GM23338 (cell line): ENCODE measurements at regions not wholly inside any gene's neighbourhood (a gene's known extent, or its start where the extent isn't known, plus 50 kb on each side); places are given as distances from the start of the nearest gene placed in this dataset.
A peak's percentile ranks its signal among the peaks of the same experiment; 100 is the strongest.

Experiments
- ATAC-seq: fragments of 200-7000 bp; cut with Tn5 transposase; 3 replicates; pipeline ENCODE4 v1.9.1; 2020
- DNase-seq: peaks from one replicate; pipeline ENCODE4 v3.0.0-alpha.2; 2015; ENCODE audit warnings: low spot score
- H2AFZ ChIP-seq: fragments of 200-600 bp; sonication (generic); 2 replicates; pipeline ENCODE4 v1.8.0; 2016; ENCODE audit warnings: antibody characterized with exemption, mild to moderate bottlenecking, moderate library complexity
- H3F3A ChIP-seq: fragments of 200-600 bp; sonication (generic); replicated peaks from 2 replicates; pipeline ENCODE4 v1.8.0; 2017; ENCODE audit warnings: antibody characterized with exemption, mixed run types, low read depth
- H3K27ac ChIP-seq: fragments of 200-600 bp; sonication (generic); 2 replicates; pipeline ENCODE4 v1.6.1; 2016; ENCODE audit warnings: low read depth
- H3K27me3 ChIP-seq: fragments of 200-600 bp; sonication (generic); 2 replicates; pipeline ENCODE4 v1.8.0; 2016; ENCODE audit warnings: mild to moderate bottlenecking, mixed run types, moderate library complexity; ENCODE audit not compliant: insufficient read depth
- H3K36me3 ChIP-seq: fragments of 200-600 bp; sonication (generic); 2 replicates; pipeline ENCODE4 v1.8.0; 2016; ENCODE audit warnings: mild to moderate bottlenecking; ENCODE audit not compliant: insufficient read depth
- H3K4me1 ChIP-seq: fragments of 200-600 bp; sonication (generic); 2 replicates; pipeline ENCODE4 v1.8.0; 2016; ENCODE audit warnings: mild to moderate bottlenecking, moderate library complexity; ENCODE audit not compliant: insufficient read depth
- H3K4me2 ChIP-seq: fragments of 200-600 bp; sonication (generic); 2 replicates; pipeline ENCODE4 v1.7.1; 2017; ENCODE audit warnings: mixed run types
- H3K4me3 ChIP-seq: fragments of 200-600 bp; sonication (generic); 2 replicates; pipeline ENCODE4 v1.6.1; 2016; ENCODE audit warnings: mixed run types
- H3K79me2 ChIP-seq: fragments of 200-600 bp; sonication (generic); replicated peaks from 2 replicates; pipeline ENCODE4 v1.8.0; 2017; ENCODE audit warnings: mild to moderate bottlenecking; ENCODE audit not compliant: insufficient read depth
- H3K9me2 ChIP-seq: fragments of 200-600 bp; sonication (generic); 2 replicates; pipeline ENCODE4 v1.8.0; 2017; ENCODE audit not compliant: insufficient read depth
- H4K20me1 ChIP-seq: fragments of 200-600 bp; sonication (generic); replicated peaks from 2 replicates; pipeline ENCODE4 v1.8.0; 2017; ENCODE audit warnings: mild to moderate bottlenecking; ENCODE audit not compliant: insufficient read depth
- H3K27ac Mint-ChIP-seq: 2 replicates; pipeline ENCODE4 v1.8.0; 2020; ENCODE audit warnings: inconsistent platforms, mild to moderate bottlenecking, moderate library complexity, mixed read lengths
- H3K27me3 Mint-ChIP-seq: 3 replicates; pipeline ENCODE4 v1.8.0; 2022; ENCODE audit warnings: low read depth, mild to moderate bottlenecking, moderate library complexity, mixed read lengths, inconsistent platforms; ENCODE audit not compliant: insufficient read depth, poor library complexity
- H3K36me3 Mint-ChIP-seq: 3 replicates; pipeline ENCODE4 v1.8.0; 2021; ENCODE audit warnings: low read depth, mild to moderate bottlenecking, inconsistent platforms, moderate library complexity, mixed read lengths
- H3K4me1 Mint-ChIP-seq: 3 replicates; pipeline ENCODE4 v1.8.0; 2020; ENCODE audit warnings: mild to moderate bottlenecking, inconsistent platforms, mixed read lengths
- H3K4me3 Mint-ChIP-seq: 3 replicates; pipeline ENCODE4 v1.8.0; 2021; ENCODE audit warnings: moderate library complexity, mild to moderate bottlenecking, inconsistent platforms, mixed read lengths
- H3K9me3 Mint-ChIP-seq: 3 replicates; pipeline ENCODE4 v1.8.0; 2020; ENCODE audit warnings: moderate library complexity, mild to moderate bottlenecking, inconsistent platforms, mixed read lengths
- CTCF ChIP-seq, 2 experiments: fragments of 200-600 bp in 1 of 2; sonication (generic) in 1 of 2; conservative IDR thresholded peaks; 2 replicates each; pipeline versions ENCODE4 v1.5.1 to v1.6.1; 2016 to 2017; ENCODE audit warnings: antibody characterized with exemption in 2 of 2, low read depth in 2 of 2, mild to moderate bottlenecking in 2 of 2, moderate library complexity in 1 of 2
- ETS1 ChIP-seq: IDR thresholded peaks from 2 replicates; pipeline ENCODE4 v1.6.1; 2016; ENCODE audit warnings: antibody characterized with exemption
- REST ChIP-seq: IDR thresholded peaks from one replicate; pipeline ENCODE4 v1.6.1; 2018; ENCODE audit warnings: antibody characterized with exemption; ENCODE audit not compliant: unreplicated experiment
- STAT1 ChIP-seq: IDR thresholded peaks from one replicate; pipeline ENCODE4 v1.6.1; 2016; ENCODE audit warnings: antibody characterized with exemption; ENCODE audit not compliant: unreplicated experiment
- ZNF462 ChIP-seq: fragments of 250-450 bp; sonication (Bioruptor Pico); IDR thresholded peaks from 2 replicates; pipeline ENCODE4 v1.5.0; 2020; ENCODE audit warnings: mild to moderate bottlenecking, moderate library complexity

GRCh38 chr3:181808053-181808452, 96.3 kb downstream of the SOX2 start:
- no peaks in the 10 kb centered on the region for H3K9me3 Mint-ChIP-seq
- peaks cover 11% of the 10 kb centered on the region for H3K4me1 Mint-ChIP-seq
- H3K36me3 ChIP-seq: no peaks in the 10 kb centered on the region
- H4K20me1 ChIP-seq: no peaks in the 10 kb centered on the region
- H3K27me3 Mint-ChIP-seq: no peaks in the 10 kb centered on the region
- no peaks in the 10 kb centered on the region for H3K27me3 ChIP-seq
- ATAC-seq (no peak), DNase-seq (no peak)
- 0 out of 2 replicates have a peak overlapping the region, but pooled peaks have one; percentile 16 for H2AFZ ChIP-seq
- TF ChIP-seq ZNF462 (CRISPR knock-in tag): no peak
- TF ChIP-seq CTCF (conservative IDR thresholded peaks at IDR 0.05; ENCODE audit: low read depth in 2 of 2): no peak
- H3K9me2 ChIP-seq: no peaks in the 10 kb centered on the region
- no peak overlapping the region for H3K4me3 ChIP-seq
- H3K79me2 ChIP-seq: no peaks in the 10 kb centered on the region
- peaks cover 11% of the 10 kb centered on the region; the same call in 1 of the 2 replicates for H3K4me1 ChIP-seq
- no peak overlapping the region for H3K4me2 ChIP-seq
- H3K36me3 Mint-ChIP-seq: no peaks in the 10 kb centered on the region
- no peak overlapping the region; the same call in 1 of the 2 replicates for H3K27ac Mint-ChIP-seq
- no peaks in the 10 kb centered on the region for H3F3A ChIP-seq
- H3K4me3 Mint-ChIP-seq: no peak overlapping the region
- H3K27ac ChIP-seq: no peak overlapping the region

- no peaks in the 10 kb centered on the region for H3K27me3 ChIP-seq
- H3K36me3 ChIP-seq: no peaks in the 10 kb centered on the region
- H3K4me2 ChIP-seq: no peak overlapping the region
- H3K4me1 ChIP-seq: peaks cover 17% of the 10 kb centered on the region
- no peaks in the 10 kb centered on the region for H3K9me3 Mint-ChIP-seq
- H3K27ac ChIP-seq: no peak overlapping the region
- ATAC-seq (no peak), DNase-seq (no peak)
- H4K20me1 ChIP-seq: no peaks in the 10 kb centered on the region
- peaks cover 3% of the 10 kb centered on the region for H3K27me3 Mint-ChIP-seq
- no peak overlapping the region for H3K4me3 ChIP-seq
- no peak overlapping the region; the same call in 1 of the 2 replicates for H3K27ac Mint-ChIP-seq
- H3K9me2 ChIP-seq: no peaks in the 10 kb centered on the region
- peaks cover 5% of the 10 kb centered on the region for H3K4me1 Mint-ChIP-seq
- H3K4me3 Mint-ChIP-seq: no peak overlapping the region
- H3F3A ChIP-seq: no peaks in the 10 kb centered on the region; the same call in 1 of the 2 replicates
- no peaks in the 10 kb centered on the region for H3K79me2 ChIP-seq
- H3K36me3 Mint-ChIP-seq: no peaks in the 10 kb centered on the region
- H2AFZ ChIP-seq: peak overlapping the region; percentile 43; the same call in 1 of the 2 replicates
- TF ChIP-seq STAT1 (no peak), REST (no peak), ETS1 (no peak)
Measured at GRCh38 chr3:181823716-181824115, 112.0 kb downstream of the SOX2 start.
